ENCODE measurements at regions not wholly inside any gene's neighbourhood (a gene's known extent, or its start where the extent isn't known, plus 50 kb on each side); places are given as distances from the start of the nearest gene placed in this dataset.

GRCh38 chr4:129233691-129234090, 137.7 kb downstream of the C4orf33 start:
- DNase-seq (no peak), ATAC-seq (ENCODE audit: poor library complexity) (no peak)
- no peak overlapping the region for H3K4me3 Mint-ChIP-seq
- Histone ChIP-seq H3K4me1 (ENCODE audit: insufficient read depth, low read length) (no peaks in the 10 kb centered on the region), H3K27me3 (ENCODE audit: control insufficient read depth in 1 of 2, insufficient read depth in 2 of 2, low read length in 2 of 2) (no peaks in the 10 kb centered on the region), H3K9me3 (ENCODE audit: control insufficient read depth in 1 of 2, insufficient read depth in 1 of 2, low read length in 2 of 2) (no peaks in the 10 kb centered on the region), H3K27ac (ENCODE audit: low read depth in 1 of 2, low read length in 2 of 2) (no peak overlapping the region), H3K4me3 (ENCODE audit: low read length) (no peak overlapping the region), H3K36me3 (ENCODE audit: insufficient read depth, low read length) (no peaks in the 10 kb centered on the region)
- no peaks in the 10 kb centered on the region for H3K4me1 Mint-ChIP-seq (ENCODE audit: low read depth)
- H3K9me3 Mint-ChIP-seq: no peaks in the 10 kb centered on the region
- TF ChIP-seq, protein P1, sequence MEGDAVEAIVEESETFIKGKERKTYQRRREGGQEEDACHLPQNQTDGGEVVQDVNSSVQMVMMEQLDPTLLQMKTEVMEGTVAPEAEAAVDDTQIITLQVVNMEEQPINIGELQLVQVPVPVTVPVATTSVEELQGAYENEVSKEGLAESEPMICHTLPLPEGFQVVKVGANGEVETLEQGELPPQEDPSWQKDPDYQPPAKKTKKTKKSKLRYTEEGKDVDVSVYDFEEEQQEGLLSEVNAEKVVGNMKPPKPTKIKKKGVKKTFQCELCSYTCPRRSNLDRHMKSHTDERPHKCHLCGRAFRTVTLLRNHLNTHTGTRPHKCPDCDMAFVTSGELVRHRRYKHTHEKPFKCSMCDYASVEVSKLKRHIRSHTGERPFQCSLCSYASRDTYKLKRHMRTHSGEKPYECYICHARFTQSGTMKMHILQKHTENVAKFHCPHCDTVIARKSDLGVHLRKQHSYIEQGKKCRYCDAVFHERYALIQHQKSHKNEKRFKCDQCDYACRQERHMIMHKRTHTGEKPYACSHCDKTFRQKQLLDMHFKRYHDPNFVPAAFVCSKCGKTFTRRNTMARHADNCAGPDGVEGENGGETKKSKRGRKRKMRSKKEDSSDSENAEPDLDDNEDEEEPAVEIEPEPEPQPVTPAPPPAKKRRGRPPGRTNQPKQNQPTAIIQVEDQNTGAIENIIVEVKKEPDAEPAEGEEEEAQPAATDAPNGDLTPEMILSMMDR (IDR thresholded peaks at IDR 0.05): no peak
- no peak overlapping the region for H3K27ac Mint-ChIP-seq
- no peaks in the 10 kb centered on the region for H3K36me3 Mint-ChIP-seq (ENCODE audit: low read depth)
- CTCF ChIA-PET: no interaction called here
- POLR2A ChIA-PET: no interaction called here
- intact Hi-C loops (cut with DNase I, micrococcal nuclease): no loop called here
- H3K27me3 Mint-ChIP-seq: peaks cover 19% of the 10 kb centered on the region

GRCh38 chr4:129236351-129236750, 140.4 kb downstream of the C4orf33 start:
- ATAC-seq (ENCODE audit: poor library complexity) (no peak), DNase-seq (no peak)
- Histone ChIP-seq H3K4me3 (ENCODE audit: low read length) (no peak overlapping the region), H3K4me1 (ENCODE audit: insufficient read depth, low read length) (no peaks in the 10 kb centered on the region), H3K9me3 (ENCODE audit: control insufficient read depth in 1 of 2, insufficient read depth in 1 of 2, low read length in 2 of 2) (no peaks in the 10 kb centered on the region), H3K27ac (ENCODE audit: low read depth in 1 of 2, low read length in 2 of 2) (no peak overlapping the region), H3K36me3 (ENCODE audit: insufficient read depth, low read length) (no peaks in the 10 kb centered on the region), H3K27me3 (ENCODE audit: control insufficient read depth in 1 of 2, insufficient read depth in 2 of 2, low read length in 2 of 2) (no peaks in the 10 kb centered on the region)
- POLR2A ChIA-PET: no interaction called here
- no peaks in the 10 kb centered on the region for H3K4me1 Mint-ChIP-seq (ENCODE audit: low read depth)
- TF ChIP-seq, protein P1 (IDR thresholded peaks at IDR 0.05): no peak
- no peaks in the 10 kb centered on the region for H3K9me3 Mint-ChIP-seq
- CTCF ChIA-PET: no interaction called here
- H3K4me3 Mint-ChIP-seq: no peak overlapping the region
- no peak overlapping the region for H3K27ac Mint-ChIP-seq
- intact Hi-C loops (cut with DNase I, micrococcal nuclease): no loop called here
- no peaks in the 10 kb centered on the region for H3K27me3 Mint-ChIP-seq
- H3K36me3 Mint-ChIP-seq (ENCODE audit: low read depth): no peaks in the 10 kb centered on the region

DNA sequence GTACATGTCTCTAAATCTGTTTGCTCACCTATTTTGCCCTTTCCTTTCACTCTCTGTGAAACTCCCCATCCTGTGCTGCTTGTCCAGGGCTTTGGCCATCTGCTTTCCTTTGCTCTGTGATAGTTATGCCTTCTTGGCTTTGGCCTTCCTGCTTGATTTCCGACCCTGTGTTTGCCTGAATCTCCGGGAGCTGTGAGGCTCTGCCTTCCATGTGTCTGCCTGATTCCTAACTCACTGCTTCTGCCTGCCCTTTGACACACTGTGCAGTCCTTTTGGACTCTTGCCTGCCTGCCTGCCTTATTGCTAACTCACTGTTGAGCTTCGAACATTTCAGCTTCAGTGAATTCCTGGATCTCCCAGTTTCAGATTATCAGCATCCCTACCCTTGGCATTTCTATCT, 143.1 kb downstream of the C4orf33 start:
- no peak overlapping the region for H3K27ac Mint-ChIP-seq
- ATAC-seq (ENCODE audit: poor library complexity) (no peak), DNase-seq (no peak)
- H3K4me3 ChIP-seq (ENCODE audit: low read length): no peak overlapping the region
- no peaks in the 10 kb centered on the region for H3K4me1 Mint-ChIP-seq (ENCODE audit: low read depth)
- H3K9me3 ChIP-seq (ENCODE audit: control insufficient read depth in 1 of 2, insufficient read depth in 1 of 2, low read length in 2 of 2): no peaks in the 10 kb centered on the region
- H3K4me3 Mint-ChIP-seq: no peak overlapping the region
- intact Hi-C loops (cut with DNase I, micrococcal nuclease): no loop called here
- H3K36me3 ChIP-seq (ENCODE audit: insufficient read depth, low read length): no peaks in the 10 kb centered on the region
- H3K27me3 Mint-ChIP-seq: peaks cover 12% of the 10 kb centered on the region
- H3K4me1 ChIP-seq (ENCODE audit: insufficient read depth, low read length): no peaks in the 10 kb centered on the region
- no peaks in the 10 kb centered on the region for H3K9me3 Mint-ChIP-seq
- no peaks in the 10 kb centered on the region for H3K27me3 ChIP-seq (ENCODE audit: control insufficient read depth in 1 of 2, insufficient read depth in 2 of 2, low read length in 2 of 2)
- no peaks in the 10 kb centered on the region for H3K36me3 Mint-ChIP-seq (ENCODE audit: low read depth)
- POLR2A ChIA-PET: no interaction called here
- no peak overlapping the region for H3K27ac ChIP-seq (ENCODE audit: low read depth in 1 of 2, low read length in 2 of 2)
- TF ChIP-seq, protein P1 (IDR thresholded peaks at IDR 0.05): no peak
- CTCF ChIA-PET: no interaction called here

Data from CD4-positive, alpha-beta T cell (primary cell).